Psoas muscle (tissue), 7 donors: ENCODE measurements at regions not wholly inside any gene's neighbourhood (a gene's known extent, or its start where the extent isn't known, plus 50 kb on each side); places are given as distances from the start of the nearest gene placed in this dataset.
"Not testable (repeated sequence)": the region's sequence is repeated elsewhere in the genome, so short reads cannot be mapped to it uniquely, and the experiment has no call there.

Experiments
- ATAC-seq, 4 donors: fragments of 200-7000 bp; cut with Tn5 transposase; one replicate each; pipeline ENCODE4 v1.9.1; 2020; ENCODE audit warnings: moderate library complexity in 3 of 4, mild to moderate bottlenecking in 2 of 4
- DNase-seq, 2 donors: peaks; one replicate each; pipeline ENCODE4 v3.0.0-alpha.2; 2020
- H3K27ac ChIP-seq: fragments of 200-600 bp; one replicate; pipeline ENCODE4 v1.8.0; 2022
- H3K27me3 ChIP-seq, 3 donors: fragments of 200-600 bp in 1 of 3; one replicate each; pipeline versions ENCODE4 v1.6.1 to v1.8.0; 2013 to 2022; ENCODE audit warnings: low read length in 2 of 3, mild to moderate bottlenecking in 2 of 3, moderate library complexity in 1 of 3; ENCODE audit not compliant: insufficient read depth in 3 of 3
- H3K36me3 ChIP-seq, 2 donors: fragments of 200-600 bp in 1 of 2; one replicate each; pipeline versions ENCODE4 v1.6.1 to v1.8.0; 2013 to 2022; ENCODE audit warnings: low read depth in 1 of 2, mild to moderate bottlenecking in 1 of 2, moderate library complexity in 1 of 2; ENCODE audit not compliant: insufficient read depth in 1 of 2
- H3K4me1 ChIP-seq: fragments of 200-600 bp; one replicate; pipeline ENCODE4 v1.8.0; 2022
- H3K4me3 ChIP-seq: fragments of 200-600 bp; one replicate; pipeline ENCODE4 v1.8.0; 2022; ENCODE audit warnings: mild to moderate bottlenecking
- H3K9me3 ChIP-seq: fragments of 200-600 bp; one replicate; pipeline ENCODE4 v1.8.0; 2022
- WGBS, 3 donors: extraction: QIAGEN DNeasy Blood & Tissue Kit; methylation state at CpG; one replicate each; pipeline versions ENCODE4 v1.1.6 to v1.1.7; 2013; 5-methylcytosine and 5-hydroxymethylcytosine counted together
- intact Hi-C, 2 donors: fragments of 100-400 bp; cut with DNase I; formaldehyde crosslinking; loops; one replicate each; pipeline versions ENCODE4 v1.11.0 to v1.14.2; 2022
- TF ChIP-seq, protein P1 (sequence below): fragments of 200-600 bp; IDR thresholded peaks from one replicate; pipeline ENCODE4 v1.8.0; 2022; ENCODE audit warnings: antibody characterized with exemption
- donor health status: healthy with polysubstance abuse.
- donor health status: DM: no; HTN: no; CAD: no; lungs with moderate emphysema.
- donor health status: Bipolar disorder and iron deficiency.
- donor health status: healthy.
- donor health status: DM: yes; HTN: yes; CAD: no.
- donor health status: DM: no; HTN: no; CAD: no.
- donor health status: DM: yes; HTN: yes; CAD: no.

DNA sequence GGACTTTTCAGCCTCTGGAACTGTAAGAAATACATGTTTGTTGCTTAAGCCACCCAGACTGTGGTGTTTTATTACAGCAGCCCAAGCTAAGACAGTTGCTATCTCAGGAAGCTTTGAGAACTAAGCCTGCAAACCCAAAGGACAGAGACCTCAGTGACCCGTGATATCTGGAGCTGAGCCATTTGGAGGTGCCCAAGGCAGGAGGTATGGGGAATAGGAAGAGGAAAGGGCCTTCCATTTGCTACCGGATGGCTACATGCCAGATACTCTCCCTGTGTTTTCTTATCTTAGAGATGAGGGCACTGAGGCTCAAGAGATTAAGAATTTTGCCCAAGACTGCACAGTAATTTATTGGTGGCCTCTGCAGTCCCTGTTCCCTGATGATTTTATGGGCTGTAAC is 622.1 kb upstream of the CDH5 start:
- DNase-seq (no peak), ATAC-seq (no peak)
- no peaks in the 10 kb centered on the region for H3K9me3 ChIP-seq
- intact Hi-C loops, result no loop called here
- H3K27me3 ChIP-seq, result no peaks in the 10 kb centered on the region
- TF ChIP-seq, protein P1, sequence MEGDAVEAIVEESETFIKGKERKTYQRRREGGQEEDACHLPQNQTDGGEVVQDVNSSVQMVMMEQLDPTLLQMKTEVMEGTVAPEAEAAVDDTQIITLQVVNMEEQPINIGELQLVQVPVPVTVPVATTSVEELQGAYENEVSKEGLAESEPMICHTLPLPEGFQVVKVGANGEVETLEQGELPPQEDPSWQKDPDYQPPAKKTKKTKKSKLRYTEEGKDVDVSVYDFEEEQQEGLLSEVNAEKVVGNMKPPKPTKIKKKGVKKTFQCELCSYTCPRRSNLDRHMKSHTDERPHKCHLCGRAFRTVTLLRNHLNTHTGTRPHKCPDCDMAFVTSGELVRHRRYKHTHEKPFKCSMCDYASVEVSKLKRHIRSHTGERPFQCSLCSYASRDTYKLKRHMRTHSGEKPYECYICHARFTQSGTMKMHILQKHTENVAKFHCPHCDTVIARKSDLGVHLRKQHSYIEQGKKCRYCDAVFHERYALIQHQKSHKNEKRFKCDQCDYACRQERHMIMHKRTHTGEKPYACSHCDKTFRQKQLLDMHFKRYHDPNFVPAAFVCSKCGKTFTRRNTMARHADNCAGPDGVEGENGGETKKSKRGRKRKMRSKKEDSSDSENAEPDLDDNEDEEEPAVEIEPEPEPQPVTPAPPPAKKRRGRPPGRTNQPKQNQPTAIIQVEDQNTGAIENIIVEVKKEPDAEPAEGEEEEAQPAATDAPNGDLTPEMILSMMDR, result no peak
- no peak overlapping the region for H3K27ac ChIP-seq
- H3K4me1 ChIP-seq, result no peaks in the 10 kb centered on the region
- 40 to 79% (median 52%) methylated on average over 2 of the region's 2 CpGs for WGBS, 3 donors
- no peak overlapping the region for H3K4me3 ChIP-seq
- H3K36me3 ChIP-seq, result no peaks in the 10 kb centered on the region

DNA sequence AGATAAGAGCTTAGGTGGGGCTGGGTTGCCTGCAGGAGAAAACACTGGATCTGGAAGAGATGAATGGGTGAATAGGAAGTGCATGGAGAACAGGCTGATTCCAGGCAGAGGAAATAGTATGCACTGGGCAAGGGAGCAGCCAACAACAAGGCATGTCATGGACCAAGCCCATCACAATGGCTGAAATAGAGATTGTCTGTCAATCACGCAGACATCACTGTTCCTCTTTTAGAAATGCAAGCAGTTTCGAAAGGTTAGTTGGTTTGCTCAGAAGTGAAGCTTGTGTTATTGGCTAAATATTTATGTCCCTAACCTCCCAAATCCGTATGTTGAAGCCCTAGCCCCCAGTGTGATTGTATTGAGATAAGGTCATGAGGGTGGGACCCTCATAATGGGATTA is 621.7 kb upstream of the CDH11 start:
- DNase-seq (no peak), ATAC-seq (no peak)
- Histone ChIP-seq H3K36me3 (no peaks in the 10 kb centered on the region), H3K4me3 (no peak overlapping the region), H3K9me3 (no peaks in the 10 kb centered on the region), H3K27me3 (no peaks in the 10 kb centered on the region), H3K4me1 (no peaks in the 10 kb centered on the region), H3K27ac (no peak overlapping the region)
- 93 to 95% (median 94%) methylated on average over 3 of the region's 3 CpGs for WGBS, 3 donors
- intact Hi-C loops, result no loop called here
- TF ChIP-seq, protein P1, result no peak

DNA sequence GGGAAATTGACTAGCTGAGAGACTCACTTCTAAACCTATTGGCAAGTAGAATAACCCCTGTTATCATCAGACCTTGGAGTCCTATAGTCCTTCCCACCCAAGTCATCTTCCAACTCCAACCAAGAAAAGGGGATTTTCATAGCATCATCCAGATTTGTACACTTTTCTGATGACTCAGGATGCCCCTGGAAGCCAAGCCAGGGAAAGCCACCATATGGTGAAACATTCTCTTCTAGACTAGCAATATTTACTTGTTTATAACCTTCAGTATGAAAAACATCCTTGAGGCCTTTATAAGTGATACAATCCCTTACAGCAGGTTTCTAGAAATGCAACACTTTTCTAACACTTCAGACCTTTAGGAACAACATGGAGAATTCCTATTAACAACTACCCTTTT is 618.8 kb upstream of the CDH11 start:
- no peaks in the 10 kb centered on the region for H3K9me3 ChIP-seq
- ATAC-seq (no peak), DNase-seq (no peak)
- H3K27ac ChIP-seq, result no peak overlapping the region
- no peaks in the 10 kb centered on the region for H3K4me1 ChIP-seq
- TF ChIP-seq, protein P1, result no peak
- H3K4me3 ChIP-seq, result no peak overlapping the region
- H3K27me3 ChIP-seq, result no peaks in the 10 kb centered on the region
- no peaks in the 10 kb centered on the region for H3K36me3 ChIP-seq
- intact Hi-C loops, result no loop called here

DNA sequence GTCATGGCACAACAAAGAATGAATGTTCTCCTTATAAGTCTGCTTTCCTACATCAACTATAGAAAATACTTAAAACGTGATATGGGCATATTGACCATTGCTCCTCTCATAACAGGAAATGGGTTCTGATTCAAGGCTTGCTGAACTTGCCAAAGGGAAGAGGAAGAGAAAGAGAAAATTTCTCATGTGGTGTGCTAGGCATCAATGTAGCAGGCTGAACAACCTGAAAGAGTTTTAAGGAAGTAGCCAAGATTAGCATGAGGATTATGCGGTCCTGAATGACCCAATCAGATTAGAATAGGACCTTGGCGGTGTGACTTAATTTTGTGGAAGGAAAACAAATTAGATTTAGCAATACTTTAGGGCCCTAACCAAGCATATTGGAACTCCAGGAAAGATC is 617.7 kb upstream of the CDH11 start:
- H3K4me1 ChIP-seq, result no peaks in the 10 kb centered on the region
- H3K27me3 ChIP-seq, result no peaks in the 10 kb centered on the region
- 74 to 87% (median 86%) methylated on average over 3 of the region's 3 CpGs for WGBS, 3 donors
- ATAC-seq (no peak), DNase-seq (no peak)
- H3K4me3 ChIP-seq, result no peak overlapping the region
- no peaks in the 10 kb centered on the region for H3K36me3 ChIP-seq
- TF ChIP-seq, protein P1, result no peak
- H3K27ac ChIP-seq, result no peak overlapping the region
- H3K9me3 ChIP-seq, result no peaks in the 10 kb centered on the region
- intact Hi-C loops, result no loop called here

DNA sequence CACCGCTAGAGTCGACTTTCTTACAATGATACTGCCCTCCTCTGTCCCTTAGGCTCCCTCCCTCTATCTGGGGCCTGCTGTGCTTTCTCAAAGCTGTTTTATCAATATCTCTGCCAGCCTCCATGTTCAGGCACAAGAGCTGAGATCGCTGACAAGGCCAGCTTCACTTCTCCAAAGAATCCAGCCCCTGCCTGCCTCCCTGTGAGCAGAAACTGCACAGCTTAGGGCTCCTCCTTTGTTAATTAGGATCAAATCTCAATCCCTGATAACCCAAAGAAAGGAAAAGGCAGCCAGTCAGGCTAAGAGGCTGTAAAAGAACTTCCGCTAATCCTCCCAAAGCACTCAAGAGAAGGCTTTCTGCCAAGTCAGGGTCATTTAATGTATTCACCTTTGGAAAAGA is 616.0 kb upstream of the CDH11 start:
- TF ChIP-seq, protein P1, result no peak
- intact Hi-C loops, result no loop called here
- H3K36me3 ChIP-seq, result no peaks in the 10 kb centered on the region
- H3K4me1 ChIP-seq, result no peaks in the 10 kb centered on the region
- H3K4me3 ChIP-seq, result no peak overlapping the region
- no peak overlapping the region for H3K27ac ChIP-seq
- no peak for ATAC-seq
- no peak for DNase-seq
- WGBS, 3 donors, result 56 to 63% (median 62%) methylated on average over 4 of the region's 4 CpGs
- H3K9me3 ChIP-seq, result no peaks in the 10 kb centered on the region
- H3K27me3 ChIP-seq, result no peaks in the 10 kb centered on the region

DNA sequence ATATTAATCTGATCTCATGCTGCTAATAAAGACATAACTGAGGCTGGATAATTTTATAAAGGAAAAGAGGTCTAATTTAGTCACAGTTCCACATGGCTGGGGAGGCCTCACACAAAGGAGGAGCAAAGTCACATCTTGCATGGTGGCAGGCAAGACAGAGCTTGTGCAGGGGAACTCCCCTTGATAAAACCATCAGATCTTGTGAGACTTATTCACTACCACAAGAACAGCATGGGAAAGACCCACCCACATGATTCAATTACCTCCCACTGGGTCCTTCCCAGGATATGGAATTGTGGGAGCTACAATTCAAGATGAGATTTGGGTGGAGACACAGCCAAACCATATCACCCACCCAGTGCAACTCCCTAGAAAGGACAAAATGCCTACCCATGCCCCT is 613.8 kb upstream of the CDH11 start:
- DNase-seq, H3K4me3 ChIP-seq, H3K36me3 ChIP-seq, intact Hi-C loops, H3K27me3 ChIP-seq, H3K9me3 ChIP-seq, H3K4me1 ChIP-seq, ATAC-seq, H3K27ac ChIP-seq: not testable (repeated sequence)
